ENCODE measurements at regions not wholly inside any gene's neighbourhood (a gene's known extent, or its start where the extent isn't known, plus 50 kb on each side); places are given as distances from the start of the nearest gene placed in this dataset.

- no peak overlapping the region for H3K4me3 ChIP-seq (replicated peaks; ENCODE audit: low read depth, low read length)
- no peak for TF ChIP-seq CTCF (IDR thresholded peaks at IDR 0.05; ENCODE audit: low read length, missing control alignments)
Observed at GRCh38 chr18:78566065-78566464, 413.6 kb upstream of the SALL3 start.

GRCh38 chr18:78566720-78567119 lies 412.9 kb upstream of the SALL3 start:
- no peak for DNase-seq (ENCODE audit: low read depth)
- H3K4me3 ChIP-seq (replicated peaks; ENCODE audit: low read depth, low read length): no peak overlapping the region
- no peak for TF ChIP-seq CTCF (IDR thresholded peaks at IDR 0.05; ENCODE audit: low read length, missing control alignments)

More at GRCh38 chr18:78566065-78566464, 413.6 kb upstream of the SALL3 start:
- no peak for DNase-seq (ENCODE audit: low read depth)

GRCh38 chr18:78571063-78571785 lies 408.4 kb upstream of the SALL3 start:
- no peak for DNase-seq (ENCODE audit: low read depth)
- no peak for TF ChIP-seq CTCF (IDR thresholded peaks at IDR 0.05; ENCODE audit: low read length, missing control alignments)
- no peak overlapping the region for H3K4me3 ChIP-seq (replicated peaks; ENCODE audit: low read depth, low read length)

- no peak for DNase-seq (ENCODE audit: low read depth)
- no peak overlapping the region for H3K4me3 ChIP-seq (replicated peaks; ENCODE audit: low read depth, low read length)
- no peak for TF ChIP-seq CTCF (IDR thresholded peaks at IDR 0.05; ENCODE audit: low read length, missing control alignments)
Observed at GRCh38 chr18:78571831-78572347, 407.7 kb upstream of the SALL3 start.

GRCh38 chr18:78573773-78574172 lies 405.8 kb upstream of the SALL3 start:
- no peak for TF ChIP-seq CTCF (IDR thresholded peaks at IDR 0.05; ENCODE audit: low read length, missing control alignments)
- DNase-seq (ENCODE audit: low read depth): no peak
- no peak overlapping the region for H3K4me3 ChIP-seq (replicated peaks; ENCODE audit: low read depth, low read length)

GRCh38 chr18:78576967-78577366 lies 402.7 kb upstream of the SALL3 start:
- H3K4me3 ChIP-seq (replicated peaks; ENCODE audit: low read depth, low read length): no peak overlapping the region
- no peak for TF ChIP-seq CTCF (IDR thresholded peaks at IDR 0.05; ENCODE audit: low read length, missing control alignments)
- no peak for DNase-seq (ENCODE audit: low read depth)

GRCh38 chr18:78579449-78579848 lies 400.2 kb upstream of the SALL3 start:
- no peak for TF ChIP-seq CTCF (IDR thresholded peaks at IDR 0.05; ENCODE audit: low read length, missing control alignments)
- no peak overlapping the region for H3K4me3 ChIP-seq (replicated peaks; ENCODE audit: low read depth, low read length)
- no peak for DNase-seq (ENCODE audit: low read depth)

All from fibroblast of pulmonary artery (primary cell).